SK-N-SH (cell line): ENCODE measurements at regions not wholly inside any gene's neighbourhood (a gene's known extent, or its start where the extent isn't known, plus 50 kb on each side); places are given as distances from the start of the nearest gene placed in this dataset.

Source experiments
- CTCF ChIA-PET: fragments of 300-600, 350-600 bp; formaldehyde crosslinking; extraction: SDS; loops from one replicate; lab custom pipeline; 2021; lab: Yijun Ruan, JAX
- POLR2A ChIA-PET: fragments of 350-600 bp; sonication (Branson Sonifier 250); formaldehyde crosslinking; extraction: SDS; loops from one replicate; lab custom pipeline; 2020; ENCODE audit warnings: antibody characterized with exemption, inconsistent platforms; lab: Yijun Ruan, JAX
- DNase-seq: peaks from one replicate; pipeline ENCODE4 v3.0.0; 2012
- H2AFZ ChIP-seq: fragments of 200-600 bp; sonication (generic); 2 replicates; pipeline ENCODE4 v1.8.1; 2016; ENCODE audit warnings: antibody characterized with exemption, mild to moderate bottlenecking, low read depth
- H3F3A ChIP-seq: fragments of 200-600 bp; sonication (generic); replicated peaks from 2 replicates; pipeline ENCODE3; 2016; ENCODE audit warnings: antibody characterized with exemption, mild to moderate bottlenecking; ENCODE audit not compliant: insufficient read depth
- H3K27ac ChIP-seq, 2 experiments: fragments of 200-500 bp in 1 of 2; fragments of 200-600 bp in 1 of 2; sonication (Bioruptor generic) in 1 of 2; sonication (generic), shearing (Covaris generic) in 1 of 2; 2 replicates each; pipeline versions ENCODE4 v1.5.1 to v1.6.1; 2014 to 2016; ENCODE audit warnings: low read depth in 2 of 2, inconsistent platforms in 1 of 2, low read length in 1 of 2, mild to moderate bottlenecking in 1 of 2, mixed read lengths in 1 of 2
- H3K27me3 ChIP-seq: fragments of 200-600 bp; sonication (generic), shearing (Covaris generic); 2 replicates; pipeline ENCODE4 v1.6.1; 2016; ENCODE audit warnings: mixed run types; ENCODE audit not compliant: insufficient read depth
- H3K36me3 ChIP-seq, 2 experiments: fragments of 200-500 bp in 1 of 2; fragments of 200-600 bp in 1 of 2; sonication (Bioruptor generic) in 1 of 2; sonication (generic) in 1 of 2; replicated peaks in 1 of 2; 2 replicates each; pipeline versions ENCODE3 to v1.5.1; 2014 to 2016; ENCODE audit warnings: low read length in 1 of 2, mild to moderate bottlenecking in 1 of 2; ENCODE audit not compliant: insufficient read depth in 2 of 2, control insufficient read depth in 1 of 2
- H3K4me1 ChIP-seq, 2 experiments: fragments of 200-500 bp in 1 of 2; fragments of 200-600 bp in 1 of 2; sonication (Bioruptor generic) in 1 of 2; sonication (generic), shearing (Covaris generic) in 1 of 2; 2 replicates each; pipeline versions ENCODE4 v1.5.1 to v1.6.1; 2014 to 2016; ENCODE audit warnings: low read depth in 1 of 2, low read length in 1 of 2, mixed run types in 1 of 2; ENCODE audit not compliant: insufficient read depth in 2 of 2, control insufficient read depth in 1 of 2
- H3K4me2 ChIP-seq: fragments of 200-600 bp; sonication (generic), shearing (Covaris generic); 2 replicates; pipeline ENCODE4 v1.6.1; 2017; ENCODE audit warnings: mixed run types
- H3K4me3 ChIP-seq, 2 experiments: fragments of 200-500 bp in 1 of 2; fragments of 200-600 bp in 1 of 2; sonication (Bioruptor generic) in 1 of 2; sonication (generic), shearing (Covaris generic) in 1 of 2; 2 replicates each; pipeline versions ENCODE4 v1.5.1 to v1.8.1; 2014 to 2016; ENCODE audit warnings: low read depth in 2 of 2, inconsistent platforms in 1 of 2, low read length in 1 of 2, mild to moderate bottlenecking in 1 of 2, mixed read lengths in 1 of 2, moderate library complexity in 1 of 2
- H3K79me2 ChIP-seq: fragments of 200-600 bp; sonication (generic); 2 replicates; pipeline ENCODE4 v1.8.1; 2017; ENCODE audit warnings: mild to moderate bottlenecking; ENCODE audit not compliant: insufficient read depth
- H3K9ac ChIP-seq: fragments of 200-600 bp; sonication (generic); 2 replicates; pipeline ENCODE4 v1.6.1; 2017; ENCODE audit warnings: mixed run types
- H3K9me2 ChIP-seq: fragments of 200-600 bp; sonication (generic); 2 replicates; pipeline ENCODE4 v1.6.1; 2017; ENCODE audit warnings: mixed run types
- H3K9me3 ChIP-seq: fragments of 200-600 bp; sonication (generic); 2 replicates; pipeline ENCODE4 v1.6.1; 2017; ENCODE audit warnings: mixed run types, mild to moderate bottlenecking, moderate library complexity
- H4K20me1 ChIP-seq: fragments of 200-600 bp; sonication (generic); 2 replicates; pipeline ENCODE4 v1.6.1; 2017; ENCODE audit warnings: mild to moderate bottlenecking, mixed run types; ENCODE audit not compliant: insufficient read depth
- CTCF ChIP-seq: fragments of 200-600 bp; sonication (generic); IDR thresholded peaks from 2 replicates; pipeline ENCODE4 v1.6.1; 2017; ENCODE audit warnings: antibody characterized with exemption, mild to moderate bottlenecking, moderate library complexity
- EP300 ChIP-seq, 2 experiments: IDR thresholded peaks; 2 replicates each; pipeline versions ENCODE4 v1.4.0 to v1.6.1; 2012; ENCODE audit warnings: borderline replicate concordance in 1 of 2, low read depth in 1 of 2, low read length in 1 of 2
- EZH2phosphoT487 ChIP-seq: fragments of 200-600 bp; sonication (generic); IDR thresholded peaks from 2 replicates; pipeline ENCODE4 v1.6.1; 2017; ENCODE audit warnings: low read depth, mixed run types, mild to moderate bottlenecking, antibody characterized with exemption, moderate library complexity, borderline replicate concordance
- FOSL2 ChIP-seq: IDR thresholded peaks from 2 replicates; pipeline ENCODE4 v1.4.0; 2012; ENCODE audit warnings: low read depth, mild to moderate bottlenecking, moderate library complexity, borderline replicate concordance
- GABPA ChIP-seq: IDR thresholded peaks from 2 replicates; pipeline ENCODE4 v1.4.0; 2012; ENCODE audit warnings: low read depth, mild to moderate bottlenecking
- GATA2 ChIP-seq: sonication (generic); formaldehyde crosslinking; IDR thresholded peaks from 2 replicates; pipeline ENCODE4 v1.5.0; 2020; ENCODE audit warnings: mild to moderate bottlenecking, missing genetic modification reagents
- NFIC ChIP-seq: IDR thresholded peaks from 2 replicates; pipeline ENCODE4 v1.4.0; 2012; ENCODE audit warnings: borderline replicate concordance
- PBX3 ChIP-seq: IDR thresholded peaks from 2 replicates; pipeline ENCODE4; 2012
- RAD21 ChIP-seq: IDR thresholded peaks from 2 replicates; pipeline ENCODE4 v1.6.1; 2012; ENCODE audit warnings: mild to moderate bottlenecking, low read length
- RCOR1 ChIP-seq: fragments of 150-350 bp; IDR thresholded peaks from 2 replicates; pipeline ENCODE4 v1.6.1; 2017; ENCODE audit warnings: antibody characterized with exemption, low read length
- REST ChIP-seq: IDR thresholded peaks from 2 replicates; pipeline ENCODE4 v1.6.1; 2012; ENCODE audit warnings: mild to moderate bottlenecking, low read depth, low read length, moderate library complexity
- RFX5 ChIP-seq: IDR thresholded peaks from 2 replicates; pipeline ENCODE4 v1.6.1; 2012; ENCODE audit warnings: mild to moderate bottlenecking, improper control_type of control experiment, low read length
- SIN3A ChIP-seq: IDR thresholded peaks from 2 replicates; pipeline ENCODE4 v1.6.1; 2012; ENCODE audit warnings: low read depth, mild to moderate bottlenecking, low read length, moderate library complexity, borderline replicate concordance
- USF1 ChIP-seq: IDR thresholded peaks from 2 replicates; pipeline ENCODE4 v1.4.0; 2012; ENCODE audit warnings: low read depth, borderline replicate concordance
- WGBS: methylation state at CpG from one replicate; pipeline ENCODE4 v1.1.6; 2017; ENCODE audit warnings: low lambda C conversion rate; 5-methylcytosine and 5-hydroxymethylcytosine counted together

GRCh38 chr2:9103663-9104277 is 100.3 kb upstream of the MBOAT2 start:
- DNase-seq = no peak
- TF ChIP-seq SIN3A (no peak), USF1 (no peak), FOSL2 (no peak), REST (no peak), RAD21 (no peak), RFX5 (no peak), PBX3 (no peak), EZH2phosphoT487 (no peak), GATA2 (CRISPR knock-in tag) (no peak), GABPA (no peak), NFIC (no peak), CTCF (no peak), RCOR1 (no peak), EP300 (IDR thresholded peaks at IDR 0.05; ENCODE audit: borderline replicate concordance in 1 of 2, low read depth in 1 of 2, low read length in 1 of 2) (no peak)
- TF ChIP-seq, all 33 proteins: peak for 0
- H3K9me3 ChIP-seq = no peaks in the 10 kb centered on the region
- H3K4me3 ChIP-seq = no peak overlapping the region
- H2AFZ ChIP-seq = no peak overlapping the region
- H3K9me2 ChIP-seq = no peaks in the 10 kb centered on the region
- H4K20me1 ChIP-seq = no peaks in the 10 kb centered on the region
- peaks cover 5 to 20% of the 10 kb centered on the region in 2 experiments; a peak in 2 of 4 replicates for H3K4me1 ChIP-seq
- ChIA-PET POLR2A (no interaction called here), CTCF (interaction anchor here (0.8 kb wide), 1 partner anchor 95 kb away, joined by 3 read pairs; no protein-coding TSS in a partner anchor)
- no peaks in the 10 kb centered on the region for H3F3A ChIP-seq
- no peaks in the 10 kb centered on the region for H3K27me3 ChIP-seq
- no peak overlapping the region for H3K4me2 ChIP-seq
- H3K9ac ChIP-seq = no peak overlapping the region
- H3K36me3 ChIP-seq = no peaks in the 10 kb centered on the region
- 96% methylated on average over 14 of the region's 14 CpGs for WGBS
- no peak overlapping the region for H3K27ac ChIP-seq
- H3K79me2 ChIP-seq = no peaks in the 10 kb centered on the region
